ENCODE measurements at regions not wholly inside any gene's neighbourhood (a gene's known extent, or its start where the extent isn't known, plus 50 kb on each side); places are given as distances from the start of the nearest gene placed in this dataset.
"Not testable (repeated sequence)": the region's sequence is repeated elsewhere in the genome, so short reads cannot be mapped to it uniquely, and the experiment has no call there.

DNA sequence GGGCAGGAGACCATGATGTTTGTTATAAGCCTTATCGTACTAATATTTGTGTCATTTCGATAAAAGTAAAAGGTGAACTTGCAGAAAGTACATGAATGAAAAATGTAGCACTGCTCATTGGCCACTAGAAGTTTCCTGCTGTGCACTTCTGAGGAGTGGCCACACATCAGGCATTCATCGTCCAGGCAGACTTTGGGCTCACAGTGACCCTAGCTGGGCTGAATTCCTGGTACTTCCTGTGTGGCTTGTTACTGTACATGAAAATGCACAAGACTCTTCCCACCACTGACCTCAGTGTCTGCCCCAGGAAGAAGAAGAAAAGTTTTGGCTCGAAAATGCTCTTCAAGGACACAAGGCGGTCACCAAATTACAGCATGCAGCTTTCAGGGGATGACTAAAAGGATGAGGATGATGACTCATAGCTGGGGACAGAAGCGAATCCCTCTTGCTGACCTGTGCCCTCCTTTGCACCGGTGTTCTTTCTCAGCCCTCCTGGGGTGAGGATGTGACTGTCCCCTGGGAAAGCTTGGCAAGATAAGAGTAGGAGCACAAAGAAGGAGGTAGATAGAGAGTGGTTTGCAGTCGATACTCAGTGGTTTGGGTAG, 252.4 kb upstream of the KAZN start:
- no peak for DNase-seq (ENCODE audit: low read depth in 2 of 2)

DNA sequence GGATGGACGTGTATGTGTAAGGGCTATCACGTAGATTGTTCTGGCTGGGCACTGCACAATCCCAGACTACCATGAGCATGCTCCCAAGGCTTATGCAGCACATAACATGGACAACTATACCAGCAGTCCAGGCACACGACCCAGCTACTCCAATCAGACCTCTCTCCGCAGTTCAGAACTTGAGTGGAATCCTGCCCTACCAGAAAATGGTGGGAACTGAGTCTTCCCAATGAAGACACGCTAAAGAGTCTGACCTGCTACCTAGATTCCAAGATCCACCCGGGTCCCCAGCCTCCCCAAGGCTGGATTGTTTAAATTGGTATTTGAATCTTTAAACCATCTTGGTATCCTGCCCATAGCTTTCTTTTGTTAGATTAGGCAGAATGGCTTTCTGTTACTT, 251.3 kb upstream of the KAZN start:
- no peak for DNase-seq (ENCODE audit: low read depth in 2 of 2)

DNA sequence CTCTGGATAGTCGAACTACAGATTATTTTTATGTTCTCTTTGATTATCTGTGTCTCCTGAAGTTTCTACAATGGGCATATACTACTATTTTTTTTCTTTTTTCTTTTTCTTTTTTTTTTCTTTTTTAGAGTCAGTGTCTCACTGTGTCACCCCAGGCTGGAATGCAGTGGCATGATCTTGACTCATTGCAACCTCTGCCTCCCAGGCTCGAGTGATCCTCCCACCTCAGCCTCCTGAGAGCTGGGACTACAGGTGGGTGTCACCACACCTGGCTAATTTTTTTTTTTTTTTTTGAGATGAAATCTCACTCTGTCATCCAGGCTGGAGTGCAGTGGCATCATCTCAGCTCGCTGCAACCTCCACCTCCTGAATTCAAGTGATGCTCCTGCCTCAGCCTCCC, 250.7 kb upstream of the KAZN start:
- no peak for DNase-seq (ENCODE audit: low read depth in 2 of 2)

GRCh38 chr1:14350197-14350596, 248.3 kb upstream of the KAZN start:
- no peak for DNase-seq (ENCODE audit: low read depth in 2 of 2)

GRCh38 chr1:14352897-14353296, 245.6 kb upstream of the KAZN start:
- DNase-seq (ENCODE audit: low read depth in 2 of 2) = no peak

DNA sequence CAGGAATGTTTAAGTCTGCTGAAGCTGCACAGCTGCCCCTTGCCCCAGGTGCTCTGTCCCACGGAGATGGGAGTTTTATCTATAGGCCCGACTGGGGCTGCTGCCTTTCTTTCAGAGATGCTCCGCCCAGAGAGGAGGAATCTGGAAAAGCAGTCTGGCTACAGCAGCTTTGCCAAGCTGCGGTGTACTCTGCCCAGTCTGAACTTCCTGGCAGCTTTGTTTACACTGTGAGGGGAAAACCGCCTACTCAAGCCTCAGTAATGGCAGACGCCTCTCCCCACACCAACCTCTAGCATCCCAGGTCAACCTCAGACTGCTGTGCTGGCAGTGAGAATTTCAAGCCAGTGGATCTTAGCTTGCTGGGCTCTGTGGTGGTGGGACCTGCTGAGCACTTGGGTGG, 237.5 kb upstream of the KAZN start:
- DNase-seq (ENCODE audit: low read depth in 2 of 2) = not testable (repeated sequence)

DNA sequence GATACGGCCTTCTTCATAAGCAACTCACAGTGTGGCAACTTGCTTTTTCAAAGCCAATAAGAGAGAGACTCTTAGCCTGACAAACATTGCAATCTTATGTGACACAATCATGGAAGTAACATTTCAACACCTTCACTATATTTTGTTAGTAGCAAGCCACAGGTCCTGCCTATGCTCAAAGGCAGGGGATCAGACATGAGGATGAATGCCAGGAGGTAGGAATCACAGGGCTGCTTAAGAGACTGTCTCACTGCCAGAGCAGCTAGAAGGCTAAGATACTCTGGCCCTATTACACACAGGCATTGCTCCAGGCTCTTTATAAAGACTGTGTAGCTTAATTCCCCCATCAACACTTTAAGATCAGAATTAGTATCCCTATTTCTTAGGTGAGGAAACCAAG, 236.2 kb upstream of the KAZN start:
- no peak for DNase-seq (ENCODE audit: low read depth in 2 of 2)

DNA sequence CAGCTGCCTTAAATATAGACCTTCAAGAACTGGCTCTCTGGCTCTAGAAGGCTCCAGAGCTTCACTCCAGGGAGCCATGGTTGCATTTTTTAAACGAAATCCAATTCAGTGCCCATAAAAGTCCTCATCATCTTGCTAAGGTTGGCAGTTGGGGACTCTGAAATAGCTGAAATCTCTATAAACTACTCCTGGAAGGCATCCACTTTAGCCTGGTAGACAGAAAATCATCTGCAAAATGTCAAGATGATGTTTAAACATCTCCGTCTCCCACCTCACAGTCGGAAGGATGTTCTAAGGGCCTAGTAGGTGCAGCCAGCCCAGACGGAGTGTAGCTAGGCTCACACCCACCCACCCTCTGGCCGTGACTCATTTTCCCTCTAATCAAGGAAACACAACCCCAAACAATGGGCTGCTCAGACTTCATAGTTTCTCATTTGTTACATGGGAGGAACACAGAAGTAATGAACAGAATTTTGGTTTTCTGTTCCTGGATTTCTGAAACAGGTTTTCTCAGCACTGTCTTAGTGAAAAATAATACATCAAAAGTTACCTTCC, 235.4 kb upstream of the KAZN start:
- DNase-seq (ENCODE audit: low read depth in 2 of 2) = no peak

- DNase-seq (ENCODE audit: low read depth in 2 of 2) = no peak
Observed at GRCh38 chr1:14363707-14364413, 234.6 kb upstream of the KAZN start.

DNA sequence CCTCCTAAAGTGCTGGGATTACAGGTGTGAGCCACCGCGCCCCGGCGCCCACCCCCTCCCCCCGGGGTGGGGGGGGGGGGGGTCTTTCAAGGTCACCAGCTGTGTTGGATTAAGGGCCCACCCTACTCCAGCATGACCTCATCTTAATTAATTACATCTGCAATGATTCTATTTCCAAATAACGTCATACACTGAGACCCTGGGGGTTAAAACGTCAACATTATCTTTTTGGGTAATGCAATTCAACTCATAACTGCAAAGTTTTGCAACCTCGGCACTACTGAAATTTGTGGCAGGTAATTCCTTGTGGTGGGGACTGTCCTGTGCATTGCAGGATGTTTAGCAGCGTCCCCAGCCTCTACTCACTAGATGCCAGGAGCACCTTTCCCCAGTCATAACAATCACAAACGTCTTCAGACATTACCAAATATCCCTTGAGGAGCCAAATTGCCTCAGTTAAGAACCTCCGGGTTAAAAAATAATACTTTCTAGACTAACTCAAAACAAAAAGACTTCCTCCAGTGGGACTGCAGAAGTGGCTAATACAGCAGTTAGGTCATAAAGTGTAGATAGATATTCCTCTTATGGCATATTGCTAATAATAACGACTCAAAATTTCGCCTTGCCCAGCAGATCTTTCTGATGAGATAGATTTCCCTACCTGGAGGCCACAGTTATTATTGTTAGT, 233.0 kb upstream of the KAZN start:
- no peak for DNase-seq (ENCODE audit: low read depth in 2 of 2)

GRCh38 chr1:14366091-14367018, 232.1 kb upstream of the KAZN start:
- DNase-seq (ENCODE audit: low read depth in 2 of 2) = no peak

DNA sequence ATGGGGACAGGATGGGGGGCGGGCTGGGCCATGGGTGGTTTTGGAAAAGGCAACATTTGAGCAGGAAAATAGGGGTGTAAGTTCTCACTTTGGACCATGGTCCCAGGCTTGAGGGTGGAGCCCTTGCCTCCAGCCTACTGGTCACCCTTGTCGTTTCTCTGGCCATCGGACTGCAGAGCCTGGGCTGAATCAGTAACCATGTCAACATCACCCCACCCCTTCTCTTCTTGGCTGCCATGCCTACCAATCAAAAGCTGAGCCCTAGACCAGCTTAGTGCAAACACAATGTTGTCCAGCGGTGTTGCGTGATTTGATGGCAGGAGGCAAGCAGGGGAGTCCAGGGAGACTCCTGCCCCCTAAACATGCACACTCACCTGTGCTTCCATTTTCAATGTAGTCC, 231.0 kb upstream of the KAZN start:
- DNase-seq (ENCODE audit: low read depth in 2 of 2) = no peak

DNA sequence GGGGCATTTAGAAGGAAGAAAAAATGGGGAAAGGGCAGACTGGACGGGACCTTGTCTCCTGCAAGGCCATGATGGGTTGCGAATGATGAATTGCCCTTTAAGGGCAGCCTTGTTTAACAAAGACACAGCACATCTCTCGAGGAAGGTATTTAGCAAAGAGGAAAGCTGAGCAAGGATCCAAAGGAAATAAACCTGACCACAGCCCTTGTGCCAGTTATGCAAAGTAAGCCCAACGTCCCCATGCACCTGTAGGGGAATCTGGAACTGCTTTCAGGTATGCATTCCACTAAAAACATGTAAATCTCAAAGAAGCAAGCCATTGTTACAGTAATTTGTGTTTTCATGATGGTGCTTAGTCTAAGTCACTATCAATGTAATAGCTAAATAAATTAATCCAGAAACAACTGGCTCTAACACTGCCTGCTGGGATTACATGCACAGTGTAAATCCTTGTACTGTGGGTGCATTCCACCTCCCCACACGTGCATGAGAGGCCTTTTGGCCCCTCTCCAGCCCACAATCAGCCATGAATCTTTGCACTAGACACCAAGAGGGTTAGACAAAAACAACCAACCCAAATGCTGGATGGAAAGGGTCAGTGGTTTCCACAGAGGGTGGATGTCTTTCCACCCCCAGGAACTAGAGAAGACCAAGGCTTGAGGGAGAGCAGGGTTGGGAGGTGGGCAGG, 228.8 kb upstream of the KAZN start:
- DNase-seq (ENCODE audit: low read depth in 2 of 2) = no peak

DNA sequence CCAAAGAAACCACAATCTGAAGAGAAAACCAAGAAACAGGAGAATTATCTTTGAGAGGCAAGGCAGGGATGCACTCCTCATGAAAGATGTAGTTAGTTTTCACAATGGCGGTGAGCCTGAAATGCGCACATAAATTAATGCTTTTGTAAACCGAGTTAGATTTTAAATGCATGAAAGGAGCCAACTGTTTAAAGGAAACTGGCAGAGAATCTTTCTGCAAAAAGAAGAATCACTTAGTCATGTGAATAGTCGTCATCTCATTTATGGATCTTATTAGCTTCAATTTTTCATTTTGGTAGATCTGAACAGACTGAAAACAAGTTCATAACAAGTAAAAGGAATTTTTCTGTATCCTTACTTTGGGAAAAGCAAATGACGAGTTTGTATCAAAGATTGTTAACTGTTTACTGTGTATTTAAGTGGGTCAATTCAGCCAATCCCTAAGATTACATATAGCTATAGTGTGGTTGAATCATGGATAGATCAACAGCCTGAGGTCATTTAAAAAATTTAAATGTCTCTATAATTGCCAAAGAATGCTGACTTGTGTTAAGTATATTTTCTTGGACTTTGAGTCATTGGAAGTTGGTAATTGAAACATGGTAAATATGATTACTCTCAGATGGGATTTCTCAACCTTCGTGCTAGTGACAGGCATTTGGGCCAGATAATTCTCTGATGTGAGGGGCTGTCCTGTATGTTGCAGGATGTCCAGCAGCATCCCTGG, 226.6 kb upstream of the KAZN start:
- DNase-seq (ENCODE audit: low read depth in 2 of 2) = no peak

DNA sequence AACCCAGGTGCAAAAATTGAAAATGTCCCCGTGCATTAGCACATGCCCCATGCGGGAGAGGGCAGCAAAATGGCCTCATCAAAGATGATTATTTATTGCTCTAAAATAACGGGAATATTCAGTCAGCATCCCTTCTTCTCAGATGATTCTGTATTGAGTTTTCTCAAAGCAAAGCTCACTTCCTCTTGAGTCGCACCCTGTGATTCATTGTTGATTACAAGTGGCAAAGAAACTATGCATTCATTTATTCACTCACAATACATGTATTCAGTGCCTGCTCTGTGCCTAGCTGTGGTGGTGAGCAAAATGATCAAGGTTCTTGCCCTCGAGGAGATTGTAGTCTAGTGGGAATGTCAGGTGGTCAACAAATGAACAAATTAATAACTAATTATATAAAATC, 226.0 kb upstream of the KAZN start:
- DNase-seq (ENCODE audit: low read depth in 2 of 2) = no peak

GRCh38 chr1:14373081-14373758, 225.3 kb upstream of the KAZN start:
- DNase-seq (ENCODE audit: low read depth in 2 of 2) = no peak

- no peak for DNase-seq (ENCODE audit: low read depth in 2 of 2)
Observed at GRCh38 chr1:14375226-14375625, 223.3 kb upstream of the KAZN start.

- no peak for DNase-seq (ENCODE audit: low read depth in 2 of 2)
Observed at GRCh38 chr1:14377386-14377785, 221.1 kb upstream of the KAZN start.

DNA sequence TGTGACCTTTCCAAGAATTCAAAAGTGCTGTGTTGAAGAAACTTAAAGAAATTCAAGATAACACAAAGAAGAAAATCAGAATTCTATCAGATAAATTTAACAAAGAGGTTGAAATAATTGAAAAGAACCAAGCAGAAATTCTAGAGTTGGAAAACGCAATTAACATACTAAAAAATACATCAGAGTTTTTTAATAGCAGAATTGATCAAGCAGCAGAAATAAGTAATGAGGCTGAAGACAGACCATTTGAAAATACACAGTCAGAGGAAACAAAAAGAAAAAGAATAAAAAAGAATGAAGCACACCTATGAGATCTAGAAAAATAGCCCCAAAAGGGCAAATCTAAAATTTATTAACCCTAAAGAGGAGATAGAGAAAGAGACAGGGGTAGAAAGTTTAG, 218.1 kb upstream of the KAZN start:
- no peak for DNase-seq (ENCODE audit: low read depth in 2 of 2)

DNA sequence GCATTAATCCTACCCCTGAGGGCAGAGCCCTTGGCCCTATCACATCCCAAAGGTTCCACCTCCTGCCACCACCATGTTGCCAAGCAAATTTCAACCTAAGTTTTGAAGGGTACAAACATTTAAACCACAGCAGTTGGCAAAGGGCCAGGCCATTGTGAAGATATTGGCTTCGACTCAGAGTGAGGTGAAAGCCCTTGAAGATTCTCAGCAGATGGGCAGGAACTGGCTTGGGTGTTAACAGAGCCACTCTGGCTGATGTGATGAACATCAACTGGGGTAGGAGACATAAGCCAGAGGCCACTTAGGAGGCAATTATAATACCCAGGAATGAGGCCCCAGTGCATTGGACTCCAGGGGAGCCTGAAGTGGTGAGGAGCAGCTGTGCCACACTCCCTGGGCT, 207.7 kb upstream of the KAZN start:
- no peak for DNase-seq (ENCODE audit: low read depth in 2 of 2)

All from stimulated activated CD4-positive, alpha-beta T cell treated with anti-CD3 and anti-CD28 coated beads, Interleukin-1b, Interleukin-23, amount 100 ng/mL, for 4 hours (primary cell).